Stomach (tissue), 8 donors: ENCODE measurements at regions not wholly inside any gene's neighbourhood (a gene's known extent, or its start where the extent isn't known, plus 50 kb on each side); places are given as distances from the start of the nearest gene placed in this dataset.

ENCODE experiments used
- DNase-seq, 2 donors: peaks; one replicate each; pipeline versions ENCODE4 v3.0.0 to v3.0.0-alpha.2; 2013 to 2019
- H3K27ac ChIP-seq, 5 donors: fragments of 200-600 bp in 4 of 5; sonication (generic) in 4 of 5; one replicate each; pipeline ENCODE4 v1.5.1; 2013 to 2019; ENCODE audit warnings: mild to moderate bottlenecking in 1 of 5, moderate library complexity in 1 of 5
- H3K27me3 ChIP-seq, 3 donors: fragments of 200-600 bp; sonication (generic); one replicate each; pipeline ENCODE4 v1.5.1; 2017 to 2019; ENCODE audit warnings: mixed run types in 1 of 3
- H3K36me3 ChIP-seq, 4 donors: fragments of 200-600 bp; sonication (generic); 1 replicate in 3 of 4; 2 replicates in 1 of 4; pipeline ENCODE4 v1.5.1; 2016 to 2019
- H3K4me1 ChIP-seq, 4 donors: fragments of 200-600 bp; sonication (generic); one replicate each; pipeline ENCODE4 v1.5.1; 2016 to 2019
- H3K4me3 ChIP-seq, 4 donors: fragments of 200-600 bp; sonication (generic) in 3 of 4; one replicate each; pipeline ENCODE4 v1.5.1; 2016 to 2019; ENCODE audit warnings: mild to moderate bottlenecking in 1 of 4
- H3K9me3 ChIP-seq, 4 donors: fragments of 200-600 bp; sonication (generic); one replicate each; pipeline ENCODE4 v1.5.1; 2016 to 2019
- CTCF ChIP-seq, 7 experiments: fragments of 450-650 bp in 4 of 7; fragments of 200-600 bp in 3 of 7; sonication (generic) in 3 of 7; IDR thresholded peaks; one replicate each; pipeline ENCODE4 v1.5.1; 2016 to 2019; ENCODE audit warnings: antibody characterized with exemption in 7 of 7, control low read depth in 2 of 7, mild to moderate bottlenecking in 1 of 7
- EP300 ChIP-seq: sonication (generic); formaldehyde crosslinking; IDR thresholded peaks from one replicate; pipeline ENCODE4 v1.6.1; 2017; ENCODE audit warnings: antibody characterized with exemption
- POLR2A ChIP-seq, 4 donors: fragments of 450-650 bp; IDR thresholded peaks; one replicate each; pipeline ENCODE4 v1.6.1; 2016; ENCODE audit warnings: antibody characterized with exemption in 4 of 4, control low read depth in 2 of 4, mild to moderate bottlenecking in 1 of 4, moderate library complexity in 1 of 4
- POLR2AphosphoS5 ChIP-seq, 3 donors: sonication (generic); formaldehyde crosslinking; IDR thresholded peaks; one replicate each; pipeline ENCODE4 v1.6.1; 2016; ENCODE audit warnings: antibody characterized with exemption in 3 of 3
- WGBS, 5 donors: extraction: QIAGEN DNeasy Blood & Tissue Kit in 3 of 5; methylation state at CpG; one replicate each; pipeline versions ENCODE4 v1.1.5 to v1.1.7; 2013 to 2018; 5-methylcytosine and 5-hydroxymethylcytosine counted together
- intact Hi-C: fragments of 100-400 bp; cut with DNase I; formaldehyde crosslinking; loops from one replicate; pipeline ENCODE4 v1.15.1; 2023; ENCODE audit warnings: low total_unique reads
- donor health status: healthy with polysubstance abuse.
- donor health status: Bipolar disorder and iron deficiency.
- donor health status: healthy.

GRCh38 chr14:38016497-38016896 is 191.2 kb upstream of the SSTR1 start:
- TF ChIP-seq POLR2A (IDR thresholded peaks at IDR 0.05) (no peak), CTCF (IDR thresholded peaks at IDR 0.05) (no peak), EP300 (no peak), POLR2AphosphoS5 (IDR thresholded peaks at IDR 0.05) (no peak)
- no peak overlapping the region for H3K27ac ChIP-seq
- 64 to 79% (median 72%) methylated on average over 2 of the region's 2 CpGs for WGBS, 5 donors
- no peak overlapping the region for H3K4me3 ChIP-seq
- no peaks in the 10 kb centered on the region for H3K4me1 ChIP-seq
- no peak for DNase-seq
- intact Hi-C loops, result no loop called here
- H3K27me3 ChIP-seq, result no peaks in the 10 kb centered on the region
- H3K9me3 ChIP-seq, result peaks cover 10 to 20% (median 19%) of the 10 kb centered on the region in 4 donors
- no peaks in the 10 kb centered on the region for H3K36me3 ChIP-seq

DNA sequence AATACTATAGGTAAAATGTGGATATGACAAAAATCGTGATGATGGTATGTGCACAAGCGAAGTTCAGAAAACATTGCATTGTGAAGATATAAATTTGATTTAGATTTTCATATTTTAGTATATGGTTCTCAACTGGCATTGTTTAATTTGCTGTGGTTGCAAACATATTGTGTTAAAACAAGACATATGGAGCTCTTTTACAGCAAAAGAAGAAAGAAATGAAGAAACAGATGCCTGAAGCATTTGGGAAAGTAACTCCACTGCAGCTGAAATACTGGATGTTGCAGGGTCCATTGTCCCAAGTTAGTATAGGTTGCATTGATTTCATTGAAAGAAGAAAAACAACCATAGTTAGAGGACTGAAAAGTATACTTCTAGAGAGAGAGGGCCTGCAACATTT is 185.8 kb upstream of the SSTR1 start:
- no peak for TF ChIP-seq POLR2AphosphoS5 (IDR thresholded peaks at IDR 0.05)
- no peak for TF ChIP-seq EP300
- no peak for TF ChIP-seq CTCF (IDR thresholded peaks at IDR 0.05)
- no peaks in the 10 kb centered on the region for H3K27me3 ChIP-seq
- intact Hi-C loops, result no loop called here
- no peak overlapping the region for H3K4me3 ChIP-seq
- no peaks in the 10 kb centered on the region for H3K36me3 ChIP-seq
- 89 to 94% (median 92%) methylated on average over 2 of the region's 2 CpGs for WGBS, 5 donors
- H3K4me1 ChIP-seq, result no peaks in the 10 kb centered on the region
- DNase-seq, result no peak
- H3K27ac ChIP-seq, result no peak overlapping the region
- peaks cover 0 to 21% (median 10%) of the 10 kb centered on the region in 4 donors for H3K9me3 ChIP-seq

- TF ChIP-seq CTCF (IDR thresholded peaks at IDR 0.05) (no peak), POLR2A (IDR thresholded peaks at IDR 0.05) (no peak), EP300 (no peak), POLR2AphosphoS5 (IDR thresholded peaks at IDR 0.05) (no peak)
- H3K27ac ChIP-seq, result no peak overlapping the region
- H3K4me1 ChIP-seq, result no peaks in the 10 kb centered on the region
- no peak overlapping the region for H3K4me3 ChIP-seq
- DNase-seq, result no peak
- H3K9me3 ChIP-seq, result peaks cover 0 to 21% (median 10%) of the 10 kb centered on the region in 4 donors
- H3K36me3 ChIP-seq, result no peaks in the 10 kb centered on the region
- 51 to 84% (median 57%) methylated on average over 3 of the region's 3 CpGs for WGBS, 5 donors
- intact Hi-C loops, result no loop called here
- no peaks in the 10 kb centered on the region for H3K27me3 ChIP-seq
Observed at GRCh38 chr14:38022775-38023174, 184.9 kb upstream of the SSTR1 start.

GRCh38 chr14:38038171-38038570 is 169.5 kb upstream of the SSTR1 start:
- DNase-seq, result no peak
- Histone ChIP-seq H3K36me3 (no peaks in the 10 kb centered on the region), H3K27me3 (no peaks in the 10 kb centered on the region), H3K9me3 (no peaks in the 10 kb centered on the region), H3K27ac (no peak overlapping the region), H3K4me3 (no peak overlapping the region), H3K4me1 (no peaks in the 10 kb centered on the region)
- intact Hi-C loops, result no loop called here
- WGBS, 5 donors, result 85 to 98% (median 90%) methylated on average over 3 of the region's 3 CpGs
- TF ChIP-seq EP300 (no peak), POLR2AphosphoS5 (IDR thresholded peaks at IDR 0.05) (no peak), CTCF (IDR thresholded peaks at IDR 0.05) (no peak), POLR2A (IDR thresholded peaks at IDR 0.05) (no peak)
